HEK293T (cell line): ENCODE measurements at regions not wholly inside any gene's neighbourhood (a gene's known extent, or its start where the extent isn't known, plus 50 kb on each side); places are given as distances from the start of the nearest gene placed in this dataset.

Experiments
- FOXA1 ChIP-seq: fragments of 450-650 bp; IDR thresholded peaks from 2 replicates; pipeline ENCODE4 v1.6.1; 2016; ENCODE audit warnings: mild to moderate bottlenecking
- FOXK2 ChIP-seq: fragments of 450-650 bp; IDR thresholded peaks from 2 replicates; pipeline ENCODE4 v1.6.1; 2016; ENCODE audit warnings: mild to moderate bottlenecking
- FOXM1 ChIP-seq: fragments of 450-650 bp; IDR thresholded peaks from 2 replicates; pipeline ENCODE4 v1.6.1; 2017; ENCODE audit warnings: mild to moderate bottlenecking, borderline replicate concordance
- L3MBTL2 ChIP-seq: fragments of 450-650 bp; conservative IDR thresholded peaks from 2 replicates; pipeline ENCODE4 v1.6.1; 2016; ENCODE audit warnings: mild to moderate bottlenecking
- TARDBP ChIP-seq: fragments of 450-650 bp; IDR thresholded peaks from 2 replicates; pipeline ENCODE4 v1.6.1; 2016

GRCh38 chr16:60074378-60074777, 1340.3 kb upstream of the GOT2 start:
- no peak for TF ChIP-seq FOXM1
- no peak for TF ChIP-seq FOXA1
- TF ChIP-seq L3MBTL2 = no peak
- no peak for TF ChIP-seq FOXK2
- no peak for TF ChIP-seq TARDBP
